Calu3 (cell line): ENCODE measurements at regions not wholly inside any gene's neighbourhood (a gene's known extent, or its start where the extent isn't known, plus 50 kb on each side); places are given as distances from the start of the nearest gene placed in this dataset.

Experiments
- BruUV-seq: library from RNA; stranded (reverse); fragments of 400-500 nt; replicated peaks from 2 replicates; lab custom pipeline; 2021; lab: Mats Ljungman, UMichigan
- CTCF ChIA-PET: fragments of 300-600 bp; sonication (Branson Sonifier 250); formaldehyde crosslinking; loops from one replicate; lab custom pipeline; 2022; ENCODE audit warnings: antibody characterized with exemption; lab: Charles Lee
- DNase-seq: peaks from one replicate; pipeline ENCODE4 v3.0.0; 2022
- H3K27ac Mint-ChIP-seq: one replicate; pipeline ENCODE4 v1.8.0; 2022; ENCODE audit warnings: mixed read lengths; ENCODE audit not compliant: unreplicated experiment
- H3K27me3 Mint-ChIP-seq: one replicate; pipeline ENCODE4 v1.8.0; 2022; ENCODE audit warnings: mixed read lengths; ENCODE audit not compliant: unreplicated experiment
- H3K36me3 Mint-ChIP-seq: one replicate; pipeline ENCODE4 v1.8.0; 2022; ENCODE audit warnings: mild to moderate bottlenecking, moderate library complexity, mixed read lengths; ENCODE audit not compliant: insufficient read depth, unreplicated experiment
- H3K4me1 Mint-ChIP-seq: one replicate; pipeline ENCODE4 v1.8.0; 2022; ENCODE audit warnings: mild to moderate bottlenecking, low read depth, mixed read lengths; ENCODE audit not compliant: unreplicated experiment
- H3K4me3 Mint-ChIP-seq: one replicate; pipeline ENCODE4 v1.8.0; 2022; ENCODE audit warnings: mild to moderate bottlenecking, low read depth, moderate library complexity, mixed read lengths; ENCODE audit not compliant: unreplicated experiment
- H3K9me3 Mint-ChIP-seq: one replicate; pipeline ENCODE4 v1.8.0; 2022; ENCODE audit warnings: low read depth, mixed read lengths; ENCODE audit not compliant: unreplicated experiment
- CTCF ChIP-seq: fragments of 200-600 bp; IDR thresholded peaks from one replicate; pipeline ENCODE4 v1.8.0; 2022; ENCODE audit warnings: antibody characterized with exemption; ENCODE audit not compliant: unreplicated experiment
- intact Hi-C: fragments of 100-400 bp; cut with micrococcal nuclease; formaldehyde crosslinking; loops from one replicate; pipeline ENCODE4 v1.10.0; 2022; ENCODE audit not compliant: unreplicated experiment

- no peaks in the 10 kb centered on the region for H3K4me1 Mint-ChIP-seq
- TF ChIP-seq CTCF, result no peak
- H3K27me3 Mint-ChIP-seq, result no peaks in the 10 kb centered on the region
- no peak overlapping the region for H3K4me3 Mint-ChIP-seq
- CTCF ChIA-PET, result no interaction called here
- DNase-seq, result no peak
- no TSS peak for BruUV-seq
- intact Hi-C loops, result no loop called here
- H3K36me3 Mint-ChIP-seq, result no peaks in the 10 kb centered on the region
- H3K9me3 Mint-ChIP-seq, result peaks cover 15% of the 10 kb centered on the region
- no peak overlapping the region for H3K27ac Mint-ChIP-seq
Observed at GRCh38 chr22:47816863-47817210, 1054.4 kb downstream of the TBC1D22A start.

GRCh38 chr22:47816121-47816862 is 1053.8 kb downstream of the TBC1D22A start:
- DNase-seq, result no peak
- Mint-ChIP-seq H3K27me3 (no peaks in the 10 kb centered on the region), H3K4me1 (no peaks in the 10 kb centered on the region), H3K36me3 (no peaks in the 10 kb centered on the region), H3K27ac (no peak overlapping the region), H3K4me3 (no peak overlapping the region), H3K9me3 (peaks cover 15% of the 10 kb centered on the region)
- no TSS peak for BruUV-seq
- intact Hi-C loops, result no loop called here
- CTCF ChIA-PET, result no interaction called here
- no peak for TF ChIP-seq CTCF

GRCh38 chr22:47814474-47814873 is 1052.0 kb downstream of the TBC1D22A start:
- CTCF ChIA-PET, result no interaction called here
- H3K9me3 Mint-ChIP-seq, result peaks cover 24% of the 10 kb centered on the region
- intact Hi-C loops, result no loop called here
- no TSS peak for BruUV-seq
- no peaks in the 10 kb centered on the region for H3K27me3 Mint-ChIP-seq
- no peak for TF ChIP-seq CTCF
- H3K4me3 Mint-ChIP-seq, result no peak overlapping the region
- no peak overlapping the region for H3K27ac Mint-ChIP-seq
- no peaks in the 10 kb centered on the region for H3K36me3 Mint-ChIP-seq
- no peak for DNase-seq
- no peaks in the 10 kb centered on the region for H3K4me1 Mint-ChIP-seq

GRCh38 chr22:47813661-47814060 is 1051.2 kb downstream of the TBC1D22A start:
- CTCF ChIA-PET, result no interaction called here
- intact Hi-C loops, result no loop called here
- no peaks in the 10 kb centered on the region for H3K4me1 Mint-ChIP-seq

More at GRCh38 chr22:47813661-47814060, 1051.2 kb downstream of the TBC1D22A start:
- Mint-ChIP-seq H3K36me3 (no peaks in the 10 kb centered on the region), H3K9me3 (peaks cover 22% of the 10 kb centered on the region), H3K27me3 (no peaks in the 10 kb centered on the region), H3K27ac (no peak overlapping the region), H3K4me3 (no peak overlapping the region)
- no TSS peak for BruUV-seq
- no peak for DNase-seq
- no peak for TF ChIP-seq CTCF
